ENCODE measurements at regions not wholly inside any gene's neighbourhood (a gene's known extent, or its start where the extent isn't known, plus 50 kb on each side); places are given as distances from the start of the nearest gene placed in this dataset.

DNA sequence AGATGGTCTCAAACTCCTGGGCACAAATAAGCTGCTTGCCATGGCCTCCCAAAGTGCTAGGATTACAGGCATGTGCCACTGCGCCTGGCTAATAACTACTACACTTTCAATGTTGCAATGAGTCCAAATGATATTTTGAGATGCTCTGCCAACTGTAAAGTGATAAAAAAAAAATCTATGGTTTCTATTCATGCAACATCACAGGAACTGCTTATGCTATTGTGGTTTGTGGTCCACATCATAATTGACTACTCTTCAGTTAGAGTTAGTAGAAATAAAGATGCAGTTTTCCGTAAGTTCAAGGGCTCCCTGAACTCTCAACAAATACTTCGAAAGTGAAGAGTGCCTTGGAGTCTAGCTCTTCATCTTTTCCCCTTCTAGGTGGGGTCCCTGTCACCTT lies 239.4 kb downstream of the C12orf75 start:
- TF ChIP-seq POLR2AphosphoS5 (IDR thresholded peaks at IDR 0.05) (no peak), POLR2A (IDR thresholded peaks at IDR 0.05) (no peak), EP300 (IDR thresholded peaks at IDR 0.05) (no peak)
- TF ChIP-seq, protein P1, sequence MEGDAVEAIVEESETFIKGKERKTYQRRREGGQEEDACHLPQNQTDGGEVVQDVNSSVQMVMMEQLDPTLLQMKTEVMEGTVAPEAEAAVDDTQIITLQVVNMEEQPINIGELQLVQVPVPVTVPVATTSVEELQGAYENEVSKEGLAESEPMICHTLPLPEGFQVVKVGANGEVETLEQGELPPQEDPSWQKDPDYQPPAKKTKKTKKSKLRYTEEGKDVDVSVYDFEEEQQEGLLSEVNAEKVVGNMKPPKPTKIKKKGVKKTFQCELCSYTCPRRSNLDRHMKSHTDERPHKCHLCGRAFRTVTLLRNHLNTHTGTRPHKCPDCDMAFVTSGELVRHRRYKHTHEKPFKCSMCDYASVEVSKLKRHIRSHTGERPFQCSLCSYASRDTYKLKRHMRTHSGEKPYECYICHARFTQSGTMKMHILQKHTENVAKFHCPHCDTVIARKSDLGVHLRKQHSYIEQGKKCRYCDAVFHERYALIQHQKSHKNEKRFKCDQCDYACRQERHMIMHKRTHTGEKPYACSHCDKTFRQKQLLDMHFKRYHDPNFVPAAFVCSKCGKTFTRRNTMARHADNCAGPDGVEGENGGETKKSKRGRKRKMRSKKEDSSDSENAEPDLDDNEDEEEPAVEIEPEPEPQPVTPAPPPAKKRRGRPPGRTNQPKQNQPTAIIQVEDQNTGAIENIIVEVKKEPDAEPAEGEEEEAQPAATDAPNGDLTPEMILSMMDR (IDR thresholded peaks at IDR 0.05), result no peak

Measured in upper lobe of left lung (tissue), 4 donors.